Stimulated activated CD4-positive, alpha-beta T cell treated with anti-CD3 and anti-CD28 coated beads, Interleukin-4, amount 100 ng/mL, for 48 hours (primary cell): ENCODE measurements at regions not wholly inside any gene's neighbourhood (a gene's known extent, or its start where the extent isn't known, plus 50 kb on each side); places are given as distances from the start of the nearest gene placed in this dataset.

Experiments used
- DNase-seq, 2 donors: peaks; one replicate each; pipeline ENCODE4 v3.0.0-alpha.2; 2020; ENCODE audit warnings: low read depth in 2 of 2

DNA sequence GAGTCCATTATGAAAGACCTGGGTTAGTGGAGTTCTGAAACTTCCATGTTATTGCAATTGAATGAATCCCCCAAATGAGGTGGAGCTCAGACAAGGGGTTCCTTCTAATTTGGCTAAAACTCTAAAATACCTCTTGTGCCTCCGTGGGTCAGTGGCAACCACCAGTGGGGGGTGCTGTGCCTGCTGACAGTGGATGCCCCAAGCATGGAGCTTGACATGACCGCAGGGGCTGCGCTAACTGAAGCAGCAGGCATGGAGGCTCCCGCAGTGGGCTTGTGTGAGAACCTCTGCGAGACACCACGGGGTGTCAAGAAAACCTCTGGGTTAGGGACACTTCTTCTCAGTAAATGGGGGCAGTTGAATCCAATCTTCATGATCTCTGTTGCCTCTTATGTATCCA, 200.5 kb downstream of the DRD1 start:
- no peak for DNase-seq

DNA sequence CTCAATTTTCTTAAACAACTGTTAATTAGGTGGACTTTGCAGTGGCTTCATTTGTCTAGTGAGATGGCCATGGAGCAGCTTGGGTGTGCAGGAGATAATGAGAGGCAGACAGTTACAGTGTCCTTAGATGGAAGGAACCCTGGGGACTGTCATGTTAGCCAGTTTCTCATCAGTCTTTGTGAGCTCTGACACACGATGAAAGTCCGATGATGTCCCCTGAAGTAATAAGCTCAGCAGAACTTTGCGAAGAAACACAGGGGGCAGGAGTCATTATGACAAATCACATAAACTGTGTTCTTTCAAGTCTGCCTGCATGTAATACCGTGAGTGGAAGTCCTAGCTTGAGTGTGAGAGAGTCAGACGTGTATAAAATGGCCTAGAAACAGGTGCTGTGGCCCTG, 201.8 kb downstream of the DRD1 start:
- no peak for DNase-seq

DNA sequence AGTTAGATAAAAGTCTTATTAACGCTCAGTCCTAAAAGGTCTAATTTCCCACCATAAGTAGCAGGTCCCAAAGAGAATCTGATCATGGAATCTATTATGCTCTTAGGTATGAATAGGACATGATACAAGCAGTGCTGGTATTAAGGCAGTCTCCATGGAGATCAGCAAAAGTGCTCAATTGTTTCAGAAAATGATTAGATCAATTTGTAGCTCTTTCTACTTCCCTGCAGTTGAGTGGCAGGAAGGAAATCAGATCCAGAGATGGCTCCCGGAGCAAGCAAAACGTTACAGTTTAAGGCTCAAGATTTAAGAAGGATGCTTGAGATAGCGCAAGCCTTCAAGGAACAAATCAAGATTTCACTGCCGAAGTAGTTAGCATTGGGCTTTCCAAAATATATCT, 205.7 kb downstream of the DRD1 start:
- DNase-seq = no peak

DNA sequence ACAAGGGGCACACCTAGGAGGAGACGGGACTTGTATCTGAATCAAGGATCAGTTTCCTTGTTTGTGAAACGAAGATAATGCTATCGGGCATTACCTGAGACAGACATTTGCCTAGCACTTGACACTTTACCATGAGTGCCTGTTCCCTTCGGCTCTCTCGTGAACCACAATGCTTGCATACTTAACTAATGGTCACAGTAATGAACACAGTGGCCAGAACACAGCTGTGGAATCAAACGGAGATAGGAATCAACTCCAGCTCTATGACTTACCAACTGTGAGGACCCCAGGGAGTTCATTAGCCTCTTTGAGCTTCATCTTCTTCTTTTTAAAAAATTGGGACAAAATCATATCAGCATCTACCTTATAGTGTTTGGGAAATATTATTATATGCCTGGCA, 207.8 kb downstream of the DRD1 start:
- no peak for DNase-seq

DNA sequence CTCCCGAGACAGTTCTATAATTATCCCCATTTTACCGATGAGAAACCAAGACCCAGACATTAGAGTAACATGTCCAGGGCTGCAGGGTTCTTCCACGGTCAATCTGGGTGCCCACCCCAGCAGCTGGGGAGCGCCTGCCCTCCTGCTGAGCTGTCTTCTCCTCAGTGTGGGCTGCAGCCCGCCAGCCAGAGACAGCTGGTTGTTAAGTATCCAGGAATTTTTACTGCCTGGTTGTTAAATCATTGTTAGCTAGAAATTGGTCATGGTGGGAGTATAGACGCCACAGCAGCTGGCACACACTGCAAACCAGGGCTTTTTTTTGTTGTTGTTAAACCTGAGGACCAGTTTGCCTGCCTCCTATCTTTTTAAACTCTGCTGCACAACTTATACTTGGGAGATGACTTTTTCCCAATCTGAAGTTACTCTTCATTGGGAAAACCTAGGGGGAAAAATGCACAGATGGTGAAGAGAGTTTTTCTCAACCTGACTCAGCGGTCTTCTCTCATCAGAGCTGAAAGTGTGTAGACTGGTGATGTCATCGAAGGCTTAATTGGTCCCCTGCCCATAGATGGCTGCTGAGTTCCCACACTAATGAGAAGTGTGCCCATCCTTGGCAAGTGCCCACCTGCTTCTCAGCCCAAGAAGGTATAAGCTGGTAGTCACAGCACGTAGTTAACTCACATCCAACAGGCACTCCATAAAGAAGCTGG, 208.6 kb downstream of the DRD1 start:
- no peak for DNase-seq

DNA sequence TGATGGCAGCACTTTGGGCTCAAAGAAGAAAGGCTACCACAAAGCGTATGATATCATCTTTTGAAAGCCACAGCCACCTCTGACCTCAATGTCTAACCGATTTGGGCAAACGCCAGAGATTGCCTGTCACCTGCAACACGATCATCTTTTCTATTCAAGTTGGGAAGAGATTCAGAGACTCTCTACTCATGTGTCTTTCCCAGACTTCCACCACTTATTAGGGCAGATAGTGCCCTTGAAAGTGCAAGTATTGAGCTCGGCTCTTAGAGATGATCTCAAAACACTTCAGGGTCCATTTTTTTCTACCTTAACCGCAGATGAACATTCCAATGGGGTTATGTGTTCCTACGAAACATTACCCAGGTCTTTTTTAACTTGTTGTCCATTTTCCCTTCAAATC, 213.7 kb downstream of the DRD1 start:
- no peak for DNase-seq

DNA sequence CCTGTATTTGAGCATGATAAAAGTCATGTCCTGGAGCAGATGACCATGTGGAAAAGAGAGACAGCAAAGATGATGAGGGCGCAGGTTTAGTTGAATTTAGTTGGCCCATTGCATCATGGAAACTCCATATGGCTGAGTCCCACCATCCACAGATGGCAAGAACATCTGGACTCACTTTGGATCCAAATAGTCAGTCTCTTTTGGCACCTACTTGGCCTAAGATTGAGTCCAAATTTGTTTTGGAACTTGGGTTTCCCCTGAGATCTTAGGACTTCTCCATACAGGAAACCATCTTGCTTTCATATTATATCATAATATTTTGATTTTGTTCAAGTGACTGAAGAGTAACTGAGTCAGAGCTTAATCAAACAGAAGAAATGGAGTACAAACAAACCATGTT, 217.5 kb downstream of the DRD1 start:
- DNase-seq = no peak

DNA sequence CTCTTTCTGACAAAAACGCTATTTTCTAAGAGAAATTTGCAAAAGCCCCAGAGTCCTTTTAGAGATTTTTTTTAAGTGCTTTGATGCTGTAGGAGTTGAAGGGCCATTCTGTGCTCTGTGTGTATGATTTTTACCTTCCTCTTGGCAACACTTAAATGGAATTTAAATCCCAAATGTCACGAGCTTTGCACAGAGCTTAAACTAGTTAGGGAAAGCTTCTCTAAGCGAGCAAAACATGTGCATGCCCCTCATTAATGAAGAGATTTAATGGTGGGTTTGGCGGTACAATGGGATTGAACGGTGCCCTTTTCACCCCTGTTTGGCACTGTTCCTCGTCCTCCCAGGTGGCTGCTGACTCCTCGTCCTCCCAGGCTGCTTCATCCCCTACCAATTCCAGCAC, 220.7 kb downstream of the DRD1 start:
- no peak for DNase-seq

DNA sequence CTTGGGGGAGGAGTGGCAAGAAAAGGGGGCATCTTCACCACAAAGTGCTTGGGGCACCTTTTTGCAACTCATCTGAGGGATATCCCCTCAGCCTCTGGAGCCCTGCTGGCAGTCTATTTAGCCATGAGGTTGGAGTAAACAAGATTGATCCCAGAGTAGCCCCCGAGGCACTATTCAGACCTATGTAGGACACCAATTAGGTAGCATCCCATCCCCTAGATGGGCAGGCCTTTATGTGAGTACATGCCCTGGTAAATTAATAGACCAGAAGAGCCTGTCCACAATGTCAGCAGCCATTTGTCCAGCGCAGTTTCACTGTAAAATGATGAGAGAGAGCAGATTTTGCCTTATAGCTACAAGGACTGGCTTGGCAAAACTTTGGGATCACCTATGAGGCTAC, 221.4 kb downstream of the DRD1 start:
- DNase-seq = no peak

DNA sequence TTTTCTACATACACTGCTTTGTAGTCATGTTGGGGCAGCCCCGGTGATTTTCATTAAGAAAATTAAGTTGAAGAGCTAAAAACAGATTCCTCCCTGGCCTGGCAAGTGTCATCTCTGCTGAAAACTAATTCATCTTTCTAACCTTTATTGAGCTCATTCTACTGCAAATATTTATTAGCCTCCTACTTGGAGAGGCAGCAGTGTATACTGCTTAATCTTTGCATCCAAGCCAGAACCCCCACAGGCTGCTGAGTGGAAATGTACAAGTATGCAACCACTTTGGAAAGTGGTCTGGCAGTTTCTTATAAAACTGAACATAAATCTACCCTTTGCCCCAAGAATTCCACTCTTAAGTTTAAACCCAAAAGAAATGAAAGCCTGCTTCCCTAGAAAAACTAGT, 223.4 kb downstream of the DRD1 start:
- DNase-seq = no peak

DNA sequence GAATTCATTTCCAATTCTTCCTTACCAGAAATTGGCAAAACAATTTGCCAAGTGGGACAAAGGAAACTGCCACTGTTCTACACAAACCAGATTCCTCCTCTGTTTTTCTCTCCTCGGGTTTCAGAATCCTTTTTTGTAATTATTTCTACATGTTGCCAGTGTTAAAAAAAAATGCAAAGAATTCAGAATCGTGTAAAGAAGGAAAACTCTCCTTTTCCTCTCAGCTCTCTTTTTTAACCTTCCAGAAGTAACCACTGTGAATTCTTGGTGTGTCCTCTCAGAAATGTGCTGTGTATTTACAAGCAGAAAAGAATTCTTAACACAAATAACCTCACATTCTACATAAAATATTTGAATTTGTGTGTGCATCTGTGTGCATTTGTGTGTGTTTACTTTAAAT, 224.6 kb downstream of the DRD1 start:
- DNase-seq = no peak

DNA sequence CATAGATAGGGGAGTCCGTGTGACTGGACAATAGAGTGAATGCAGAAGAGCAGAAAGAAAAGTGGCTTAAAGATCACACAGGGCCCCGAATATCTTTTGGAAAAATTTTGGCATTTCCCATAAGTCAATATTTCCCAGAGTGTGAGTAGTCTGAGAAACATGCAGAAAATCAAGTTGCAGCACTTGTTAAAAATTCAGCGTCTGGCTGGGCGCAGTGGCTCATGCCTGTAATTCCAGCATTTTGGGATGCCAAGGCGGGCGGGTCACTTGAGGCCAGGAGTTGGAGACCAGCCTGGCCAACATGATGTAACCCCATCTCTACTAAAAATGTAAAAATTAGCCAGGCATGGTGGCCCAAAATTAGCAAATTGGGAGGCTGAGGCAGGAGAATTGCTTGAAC, 227.0 kb downstream of the DRD1 start:
- DNase-seq = no peak

DNA sequence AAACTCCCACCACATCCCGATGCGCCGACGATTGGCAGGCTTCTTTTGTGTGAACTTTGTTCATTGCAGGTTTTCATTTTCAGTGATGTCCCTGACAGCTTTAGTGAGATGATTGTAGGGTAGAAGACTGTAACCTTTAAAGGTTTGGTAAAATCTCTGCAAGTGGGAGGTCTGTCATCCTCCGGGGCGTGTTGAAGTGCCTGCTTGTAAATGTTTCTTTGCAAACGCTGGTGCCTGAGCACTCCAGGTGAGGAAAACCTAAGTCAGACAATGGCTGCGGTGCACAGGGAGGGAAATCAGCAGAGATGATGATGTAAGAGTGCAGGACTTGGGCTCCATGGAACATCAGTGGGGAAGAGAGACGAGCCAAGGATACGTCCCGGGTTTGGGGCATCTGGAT, 228.1 kb downstream of the DRD1 start:
- DNase-seq = no peak

DNA sequence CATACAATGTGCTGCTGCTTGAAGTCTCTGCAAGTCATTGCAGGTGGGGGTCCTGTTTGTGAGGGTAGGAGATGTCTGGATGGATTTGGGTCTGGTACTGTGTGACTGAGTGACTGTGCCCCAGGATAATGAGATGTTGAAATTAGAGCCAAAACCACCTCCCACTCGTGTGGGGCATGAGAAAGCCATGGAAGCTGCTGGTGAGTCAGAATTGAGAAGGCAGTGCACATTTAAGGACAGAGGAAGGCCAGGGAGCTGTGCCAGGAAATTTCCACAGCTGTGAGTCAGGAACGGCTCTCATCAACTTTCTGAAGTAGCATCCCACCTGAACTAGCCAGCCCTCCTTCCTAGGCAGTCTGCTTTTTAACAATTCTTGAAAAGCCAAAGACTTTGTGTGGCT, 229.8 kb downstream of the DRD1 start:
- no peak for DNase-seq

DNA sequence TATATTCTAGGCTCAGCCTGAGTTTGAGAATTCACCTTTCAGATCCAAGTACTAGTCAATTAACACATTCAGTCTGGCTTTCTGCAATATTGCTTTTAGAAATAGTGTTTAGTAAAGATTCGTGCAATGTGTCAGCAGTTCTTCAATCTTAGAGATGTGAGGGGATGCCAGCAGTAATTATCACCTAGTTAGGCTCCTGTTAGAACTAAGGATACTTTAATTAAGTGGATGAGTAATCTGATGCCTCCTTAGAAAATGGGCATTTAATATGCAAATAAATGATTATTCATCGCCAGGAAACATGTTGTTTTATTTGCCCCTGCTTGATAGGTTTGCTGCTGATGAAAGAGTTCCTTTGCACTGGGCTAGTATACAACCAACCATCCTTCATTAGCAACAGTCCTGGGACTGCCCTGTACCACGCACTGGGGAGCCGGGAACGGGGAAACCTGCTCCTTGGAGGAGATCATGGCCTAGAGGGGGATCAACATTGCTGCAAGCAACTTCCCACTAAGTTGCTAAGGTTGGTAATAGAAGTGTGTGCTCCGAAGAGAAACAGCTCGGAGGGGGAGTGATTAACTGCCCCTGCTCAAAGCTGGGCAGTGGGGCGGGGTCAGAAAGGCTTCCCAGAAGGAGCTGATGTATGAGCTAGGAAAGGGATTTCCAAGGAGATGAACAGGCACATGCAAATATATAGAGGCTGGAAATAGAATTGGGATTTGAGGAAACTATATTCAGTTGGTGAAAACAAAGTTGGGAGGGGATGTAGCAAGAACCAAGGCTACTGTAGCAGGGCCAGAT, 231.8 kb downstream of the DRD1 start:
- no peak for DNase-seq

DNA sequence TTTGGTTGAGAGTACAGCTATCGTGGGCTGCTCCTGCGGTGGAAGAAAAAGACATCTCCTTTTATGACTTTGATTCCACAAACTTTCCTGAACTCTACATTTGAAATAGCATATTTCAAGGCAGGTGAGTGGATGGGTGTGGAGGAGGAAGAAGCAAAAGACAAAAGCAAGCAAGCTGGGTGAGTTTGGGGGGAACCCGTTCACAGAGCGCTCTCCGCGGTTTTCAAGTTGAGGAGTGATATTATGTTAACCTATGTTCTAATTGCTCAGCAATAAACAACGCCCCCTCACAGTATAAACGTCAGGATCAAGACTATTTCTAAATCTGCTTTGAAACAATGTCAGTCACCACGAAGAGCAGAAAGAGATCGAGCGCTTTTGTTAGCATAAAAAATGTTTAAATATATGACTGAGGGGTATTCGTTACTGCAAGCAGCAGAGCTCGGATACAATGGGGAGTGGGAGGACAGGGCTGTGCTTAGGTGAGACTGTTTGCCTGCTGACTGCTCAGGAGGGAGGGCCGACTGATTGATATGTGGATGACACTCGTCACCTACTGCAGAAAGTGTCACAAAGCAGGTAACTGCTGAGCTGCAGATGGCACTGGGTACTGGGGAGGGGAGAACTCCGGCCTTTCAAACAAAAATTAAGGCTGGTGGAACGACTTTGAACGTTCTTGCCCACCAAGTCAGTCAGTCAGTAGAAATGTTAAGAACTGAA, 236.5 kb downstream of the DRD1 start:
- DNase-seq = no peak

DNA sequence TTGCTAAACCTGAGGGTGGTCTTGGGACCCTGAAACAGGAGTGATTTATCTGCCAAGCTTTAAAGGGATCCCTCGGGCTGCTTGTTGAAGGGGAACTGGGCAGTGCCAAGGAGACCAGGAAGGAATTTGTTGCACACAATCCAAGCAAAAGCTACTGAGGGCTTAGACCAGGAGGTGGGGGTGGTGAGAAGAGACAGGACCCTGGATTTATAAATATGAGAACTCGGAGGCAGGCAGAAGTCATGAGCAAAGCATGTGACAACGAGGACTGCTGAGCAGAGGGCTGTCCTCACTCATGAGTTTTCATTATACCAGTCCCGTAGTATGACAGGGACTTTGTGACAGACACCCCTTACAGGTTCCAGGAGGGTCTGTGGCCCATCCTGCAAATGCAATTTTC, 237.3 kb downstream of the DRD1 start:
- no peak for DNase-seq

DNA sequence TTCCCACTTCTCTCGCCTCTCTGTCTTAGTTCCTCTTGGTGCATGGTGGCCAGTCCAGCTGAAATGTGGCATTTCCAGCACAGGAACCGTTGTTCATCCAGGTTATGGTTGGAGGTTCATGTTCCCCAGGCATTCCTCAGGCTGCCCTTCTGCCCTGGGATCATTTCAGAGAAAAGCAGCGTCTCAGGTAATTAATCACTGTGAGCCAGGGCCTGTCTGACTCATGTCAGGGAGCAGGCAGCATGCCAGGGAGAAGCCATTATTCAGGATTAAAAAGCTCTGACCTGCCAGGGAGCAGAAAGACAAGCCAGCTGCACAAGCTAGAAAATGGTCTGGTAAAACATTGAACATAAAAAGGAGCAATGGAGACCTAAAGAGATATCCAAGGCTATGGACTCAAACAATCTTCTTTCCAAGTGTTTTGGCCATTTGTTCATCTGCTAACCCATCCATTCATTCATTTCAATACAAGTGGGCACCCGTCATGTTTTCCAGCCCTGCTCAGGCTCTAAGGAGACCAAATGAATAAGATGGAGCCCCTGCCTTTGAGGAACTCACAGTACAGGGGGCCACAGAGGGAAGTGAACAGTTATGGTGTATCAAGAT, 241.4 kb downstream of the DRD1 start:
- no peak for DNase-seq

DNA sequence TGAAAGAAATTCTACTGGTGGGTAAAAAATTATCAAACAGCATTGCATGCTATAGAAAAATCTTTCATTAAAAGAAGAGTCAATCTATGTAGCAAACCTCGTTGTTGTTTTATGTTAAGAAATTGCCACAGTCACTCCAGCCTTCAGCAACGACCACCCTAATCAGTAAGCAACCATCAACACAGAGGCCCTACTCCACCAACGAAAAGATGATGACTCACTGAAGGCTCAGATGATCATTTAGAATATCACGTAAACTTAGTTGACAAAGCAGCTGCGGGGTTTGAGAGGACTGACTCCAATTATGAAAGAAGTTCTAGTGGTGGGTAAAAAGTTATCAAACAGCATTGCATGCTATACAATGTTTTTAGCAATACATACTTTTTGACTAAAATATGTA, 242.6 kb downstream of the DRD1 start:
- no peak for DNase-seq

DNA sequence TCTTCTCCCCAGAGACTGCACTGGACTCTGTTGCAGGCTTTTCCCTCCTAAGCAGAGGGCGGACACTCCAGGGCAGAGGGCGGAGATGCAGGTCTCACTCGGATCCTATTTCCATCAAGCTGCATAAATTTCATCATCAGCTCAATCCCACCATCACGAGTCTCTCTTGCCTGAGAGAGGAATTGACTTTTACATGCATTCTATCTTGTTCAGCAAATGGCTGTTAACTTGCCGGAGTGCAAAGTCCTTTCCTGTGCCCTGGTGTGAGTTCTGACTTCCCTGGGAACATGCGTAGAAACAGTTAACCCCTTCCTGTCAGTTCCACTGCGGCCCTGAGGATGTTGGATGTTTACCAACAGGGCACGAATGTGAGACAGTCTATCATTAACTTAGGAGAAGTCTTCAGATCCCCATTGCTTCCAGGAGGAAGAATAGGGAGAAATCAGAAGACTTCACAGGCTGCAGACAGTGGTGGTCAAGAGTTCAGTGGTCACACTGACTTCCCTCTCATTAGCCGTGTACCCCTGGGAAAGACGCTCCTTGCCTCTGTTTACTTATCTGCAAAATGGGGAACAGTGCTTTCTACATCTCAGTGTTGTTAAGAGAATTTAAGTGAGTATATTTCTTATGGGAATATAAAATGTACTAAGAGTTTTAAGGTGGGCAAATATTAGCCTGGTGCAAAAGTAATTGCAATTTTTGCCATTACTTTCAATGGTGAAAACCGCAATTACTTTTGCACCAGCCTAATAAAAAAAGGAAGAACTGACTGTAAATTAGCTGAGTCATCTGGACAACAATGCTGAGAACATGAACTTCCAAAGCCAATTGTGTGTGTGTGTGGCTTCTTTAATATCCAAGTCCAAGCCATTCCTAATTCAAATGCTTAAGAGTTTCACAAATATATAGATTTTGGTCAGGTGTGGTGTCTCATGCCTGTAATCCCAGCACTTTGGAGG, 248.0 kb downstream of the DRD1 start:
- DNase-seq = no peak

DNA sequence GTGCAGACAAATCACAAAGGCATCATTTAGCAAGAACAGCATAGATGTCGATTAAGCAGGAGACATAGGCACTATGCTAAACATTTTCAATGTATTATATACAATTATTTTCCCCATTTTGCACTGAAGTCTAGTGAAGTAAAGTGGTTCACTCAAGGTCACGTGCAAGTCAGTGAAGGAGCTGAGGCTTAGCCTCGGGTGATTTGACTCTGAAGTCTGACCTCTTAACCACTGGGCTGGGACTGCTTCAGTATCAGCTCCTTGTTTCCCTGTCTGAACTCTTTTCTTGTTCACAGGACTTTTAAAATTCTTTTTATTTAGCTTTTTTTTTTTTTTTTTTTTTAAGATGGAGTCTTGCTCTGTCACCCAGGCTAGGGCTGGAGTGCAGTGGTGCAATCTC, 262.7 kb downstream of the DRD1 start:
- DNase-seq = no peak
